ENCODE measurements at regions not wholly inside any gene's neighbourhood (a gene's known extent, or its start where the extent isn't known, plus 50 kb on each side); places are given as distances from the start of the nearest gene placed in this dataset.

DNA sequence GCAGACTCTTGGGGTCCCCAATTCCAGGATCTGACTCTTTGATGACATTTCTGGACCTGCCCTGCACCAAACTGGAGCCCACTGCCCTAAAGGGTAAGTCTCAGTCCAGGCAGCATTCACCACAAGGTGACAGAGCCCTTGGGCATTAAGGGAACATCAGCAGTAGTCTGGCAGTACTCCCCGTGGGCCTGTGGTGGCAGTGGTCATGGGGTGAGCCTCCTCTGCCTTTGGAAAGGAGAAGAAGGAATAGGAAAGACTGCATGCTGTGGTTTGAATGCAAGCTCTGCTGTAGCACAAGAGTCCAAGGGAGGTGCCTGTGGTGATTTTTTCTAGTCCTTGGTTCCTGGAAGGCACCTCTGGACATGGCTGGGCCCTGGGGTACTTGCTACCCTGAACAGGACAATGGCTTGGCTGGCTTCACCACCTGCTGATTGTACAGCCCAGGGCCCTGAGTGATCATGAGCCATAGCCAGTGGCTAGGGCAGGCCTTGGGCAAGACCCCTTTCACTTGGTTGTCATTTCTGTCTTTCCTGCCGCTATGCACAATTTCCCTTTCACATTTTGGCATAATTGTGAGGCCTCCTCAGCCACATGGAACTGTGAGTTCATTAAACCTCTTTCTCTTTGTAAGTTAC is 160.7 kb upstream of the GRIA4 start:
- TF ChIP-seq, protein P1, sequence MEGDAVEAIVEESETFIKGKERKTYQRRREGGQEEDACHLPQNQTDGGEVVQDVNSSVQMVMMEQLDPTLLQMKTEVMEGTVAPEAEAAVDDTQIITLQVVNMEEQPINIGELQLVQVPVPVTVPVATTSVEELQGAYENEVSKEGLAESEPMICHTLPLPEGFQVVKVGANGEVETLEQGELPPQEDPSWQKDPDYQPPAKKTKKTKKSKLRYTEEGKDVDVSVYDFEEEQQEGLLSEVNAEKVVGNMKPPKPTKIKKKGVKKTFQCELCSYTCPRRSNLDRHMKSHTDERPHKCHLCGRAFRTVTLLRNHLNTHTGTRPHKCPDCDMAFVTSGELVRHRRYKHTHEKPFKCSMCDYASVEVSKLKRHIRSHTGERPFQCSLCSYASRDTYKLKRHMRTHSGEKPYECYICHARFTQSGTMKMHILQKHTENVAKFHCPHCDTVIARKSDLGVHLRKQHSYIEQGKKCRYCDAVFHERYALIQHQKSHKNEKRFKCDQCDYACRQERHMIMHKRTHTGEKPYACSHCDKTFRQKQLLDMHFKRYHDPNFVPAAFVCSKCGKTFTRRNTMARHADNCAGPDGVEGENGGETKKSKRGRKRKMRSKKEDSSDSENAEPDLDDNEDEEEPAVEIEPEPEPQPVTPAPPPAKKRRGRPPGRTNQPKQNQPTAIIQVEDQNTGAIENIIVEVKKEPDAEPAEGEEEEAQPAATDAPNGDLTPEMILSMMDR (IDR thresholded peaks at IDR 0.05): no peak
- TF ChIP-seq POLR2A (IDR thresholded peaks at IDR 0.05): no peak
